GM21825 (cell line): ENCODE measurements at regions not wholly inside any gene's neighbourhood (a gene's known extent, or its start where the extent isn't known, plus 50 kb on each side); places are given as distances from the start of the nearest gene placed in this dataset.
"Not testable (repeated sequence)": the region's sequence is repeated elsewhere in the genome, so short reads cannot be mapped to it uniquely, and the experiment has no call there.

ENCODE experiments used
- ATAC-seq: cut with Tn5 transposase; IDR thresholded peaks from one replicate; pipeline ENCODE4 v1.9.1; 2021; ENCODE audit warnings: mild to moderate bottlenecking, moderate library complexity; ENCODE audit not compliant: unreplicated experiment

DNA sequence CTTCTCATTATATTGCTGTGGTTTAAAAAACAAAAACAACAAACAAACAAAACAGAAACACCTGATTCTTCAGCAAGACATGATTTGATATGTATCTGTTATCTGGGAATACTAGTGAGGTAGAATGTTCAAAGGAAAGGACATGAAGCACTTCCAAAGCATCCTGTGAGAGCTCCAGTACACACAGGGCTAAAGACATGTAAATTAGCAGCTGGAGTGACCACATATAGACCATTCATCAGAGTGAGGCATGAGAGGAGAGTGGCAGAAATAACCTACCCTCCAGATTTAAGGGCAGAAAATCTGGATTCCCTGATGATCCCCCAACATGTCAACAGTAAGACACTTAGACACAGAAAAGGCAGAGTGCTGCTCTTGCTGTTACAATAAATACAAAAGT lies 260.5 kb upstream of the CHRM3 start:
- no peak for ATAC-seq

DNA sequence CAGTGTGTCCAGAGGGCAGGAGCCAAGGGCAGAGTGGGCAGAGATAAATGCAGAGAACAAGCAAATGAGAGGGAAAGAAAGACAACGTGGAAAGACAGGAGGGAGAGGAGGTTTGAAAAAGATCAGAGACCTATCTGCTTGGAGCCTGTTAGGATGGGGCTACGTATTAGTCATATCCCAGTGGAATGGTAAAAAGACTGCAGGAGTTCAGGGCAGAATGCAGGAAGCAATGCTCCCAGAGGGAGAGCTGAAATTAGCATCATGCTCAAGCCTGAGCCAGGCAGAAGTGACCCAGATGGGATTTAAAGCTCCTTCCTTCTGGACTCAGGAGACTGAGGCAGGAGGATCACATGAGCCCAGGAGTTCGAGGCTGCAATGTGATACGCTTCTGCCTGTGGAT lies 261.3 kb upstream of the CHRM3 start:
- ATAC-seq = no peak

DNA sequence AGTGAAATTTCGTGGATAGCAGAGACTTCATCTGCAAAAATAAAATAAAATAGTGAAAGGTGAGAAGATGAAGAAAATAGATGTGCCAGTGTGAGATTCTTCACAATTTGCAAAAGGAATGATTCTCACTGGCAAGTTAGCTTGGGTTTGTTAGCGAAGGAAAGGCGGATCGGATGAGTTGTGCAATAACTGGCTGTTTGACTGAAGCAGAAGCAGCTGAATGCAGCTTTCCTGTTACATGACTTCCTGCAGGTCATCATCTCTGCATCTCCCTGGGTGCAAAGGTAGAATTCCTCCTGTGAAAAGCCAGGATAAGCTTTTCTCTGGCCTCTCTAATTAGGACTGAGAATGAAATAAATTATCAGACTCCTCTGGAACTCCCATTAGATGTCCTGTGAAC lies 263.1 kb upstream of the CHRM3 start:
- no peak for ATAC-seq

DNA sequence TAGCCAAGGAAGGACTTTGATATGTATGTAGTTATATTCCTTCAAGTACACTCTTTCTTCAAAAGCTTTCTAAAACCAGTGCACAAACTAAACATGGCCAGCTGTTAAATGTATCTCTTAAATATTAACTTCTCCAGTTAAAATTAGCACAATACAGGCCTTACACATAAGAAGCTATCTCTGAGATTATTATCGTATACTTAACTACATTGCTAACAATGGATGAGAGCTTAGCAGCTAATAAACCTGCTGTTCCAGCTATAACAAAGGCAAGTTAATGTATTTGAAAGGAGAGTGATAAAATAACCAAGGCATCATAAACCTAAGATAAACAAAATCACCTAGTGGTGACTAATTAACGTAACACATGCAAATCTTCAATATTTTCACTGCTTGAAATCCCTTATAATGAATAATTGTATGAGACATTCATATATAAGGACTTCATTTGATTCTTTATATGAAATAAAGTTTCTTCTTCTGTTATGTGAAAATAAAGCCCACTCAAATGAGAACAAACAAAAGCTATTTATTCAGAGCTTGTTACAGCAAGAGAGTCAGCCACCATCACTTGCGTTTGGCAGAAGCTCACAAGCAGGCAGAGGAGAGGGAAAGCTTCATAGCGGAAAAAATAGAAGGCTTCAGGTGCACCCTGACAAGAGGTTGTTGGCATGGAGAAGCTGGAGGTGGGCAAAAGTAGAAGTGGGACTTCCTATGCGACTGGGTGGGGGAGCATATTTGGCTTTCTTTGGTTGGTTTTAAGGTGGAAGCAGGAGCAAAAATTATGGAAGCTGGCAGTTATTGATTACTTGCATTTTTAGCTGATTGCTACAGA lies 274.1 kb upstream of the CHRM3 start:
- ATAC-seq = no peak

DNA sequence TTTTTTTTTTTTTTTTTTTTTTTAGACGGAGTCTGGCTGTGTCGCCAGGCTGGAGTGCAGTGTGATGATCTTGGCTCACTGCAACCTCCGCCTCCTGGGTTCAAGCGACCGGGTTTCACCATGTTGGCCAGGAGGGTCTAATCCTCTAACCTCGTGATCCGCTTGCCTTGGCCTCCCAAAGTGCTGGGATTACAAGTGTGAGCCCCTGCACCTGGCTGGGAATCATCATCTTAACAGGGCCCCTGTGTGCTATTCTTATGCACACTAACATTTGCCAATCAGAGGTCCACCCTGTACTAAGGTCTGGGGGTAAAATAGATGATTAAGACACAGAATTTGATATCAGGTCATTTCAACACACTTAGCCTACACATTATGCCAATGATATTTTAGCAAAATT lies 278.7 kb upstream of the CHRM3 start:
- no peak for ATAC-seq

DNA sequence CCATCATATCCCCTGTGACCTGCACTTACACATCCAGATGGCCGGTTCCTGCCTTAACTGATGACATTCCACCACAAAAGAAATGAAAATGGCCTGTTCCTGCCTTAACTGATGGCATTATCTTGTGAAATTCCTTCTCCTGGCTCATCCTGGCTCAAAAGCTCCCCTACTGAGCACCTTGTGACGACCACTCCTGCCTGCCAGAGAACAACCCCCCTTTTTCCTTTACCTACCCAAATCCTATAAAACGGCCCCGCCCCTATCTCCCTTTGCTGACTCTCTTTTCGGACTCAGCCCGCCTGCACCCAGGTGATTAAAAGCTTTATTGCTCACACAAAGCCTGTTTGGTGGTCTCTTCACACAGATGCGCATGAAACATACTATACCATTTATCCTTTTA lies 279.7 kb upstream of the CHRM3 start:
- ATAC-seq = not testable (repeated sequence)

DNA sequence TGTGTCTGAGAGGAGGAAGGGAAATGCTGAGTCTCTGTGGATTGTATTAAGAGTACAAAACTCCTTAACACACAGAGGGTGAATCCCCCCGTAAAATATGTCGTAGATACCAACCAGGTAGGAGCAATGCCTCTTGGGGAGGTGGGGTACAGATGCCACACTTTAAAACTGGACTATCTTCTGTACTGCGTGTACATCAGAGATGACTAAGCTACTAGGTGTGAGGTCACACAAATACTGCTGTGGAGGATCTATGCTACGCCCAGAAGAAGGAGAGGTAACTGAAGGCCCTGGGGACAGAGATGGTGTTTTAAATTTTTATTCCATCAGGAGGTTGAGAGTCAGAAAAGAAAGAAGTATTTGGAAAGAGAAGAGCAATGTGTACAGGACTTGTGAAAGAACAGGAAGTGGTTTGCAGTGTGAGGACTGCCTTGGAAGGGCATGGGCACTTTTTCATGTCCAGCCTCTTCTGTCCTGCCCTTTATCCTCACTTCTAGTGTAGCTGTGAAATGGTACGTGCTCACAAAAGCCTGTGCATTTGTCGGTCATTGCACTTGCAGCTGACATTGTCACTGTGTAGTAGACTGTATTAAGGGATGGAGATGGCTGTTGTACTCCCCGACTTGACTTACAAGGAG lies 287.8 kb upstream of the CHRM3 start:
- no peak for ATAC-seq

DNA sequence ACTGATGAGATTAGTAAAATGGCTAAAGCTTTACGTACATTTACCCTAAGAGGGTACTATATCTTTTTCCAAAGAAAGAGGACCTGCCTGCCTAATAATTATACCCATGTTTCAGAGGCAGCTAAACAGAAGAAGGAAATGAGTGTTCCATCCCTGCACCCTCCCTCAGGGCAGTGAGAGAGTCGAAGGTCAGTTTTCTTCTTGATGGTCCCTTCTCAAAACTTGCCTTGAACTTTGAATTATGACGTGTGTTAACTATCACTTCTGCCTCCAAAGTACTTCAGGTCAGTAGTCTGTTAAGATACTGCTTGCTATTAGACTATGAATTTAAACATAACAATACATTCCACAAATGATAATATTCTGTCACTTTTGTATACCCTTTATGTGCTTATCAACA lies 294.8 kb upstream of the CHRM3 start:
- no peak for ATAC-seq

DNA sequence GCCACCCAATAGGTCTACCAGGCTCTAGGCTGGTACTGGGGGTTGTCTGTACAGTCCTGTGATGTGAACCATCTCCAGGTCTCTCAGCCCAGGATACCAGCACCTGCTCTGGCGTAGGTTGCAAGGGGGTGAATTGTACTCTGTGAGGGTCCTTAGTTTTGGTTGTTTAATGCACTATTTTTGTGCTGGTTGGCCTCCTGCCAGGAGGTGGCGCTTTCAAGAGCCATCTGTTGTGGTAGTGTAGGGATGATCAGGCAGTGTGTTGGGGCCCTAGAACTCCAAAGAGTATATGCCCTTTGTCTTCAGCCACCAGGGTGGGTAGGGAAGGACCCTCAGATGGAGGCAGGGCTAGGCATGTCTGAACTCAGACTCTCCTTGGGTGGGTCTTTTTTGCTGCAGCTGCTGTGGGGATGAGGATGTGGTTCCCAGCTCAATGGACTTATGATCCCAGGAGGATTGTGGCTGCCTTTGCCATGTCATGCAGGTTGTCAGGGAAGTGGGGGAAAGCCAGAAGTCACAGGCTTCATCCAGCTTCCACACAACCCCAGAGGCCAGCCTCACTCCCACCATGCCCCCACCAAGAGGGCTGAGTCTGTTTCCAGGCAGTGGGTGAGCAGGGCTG lies 301.8 kb upstream of the CHRM3 start:
- no peak for ATAC-seq

DNA sequence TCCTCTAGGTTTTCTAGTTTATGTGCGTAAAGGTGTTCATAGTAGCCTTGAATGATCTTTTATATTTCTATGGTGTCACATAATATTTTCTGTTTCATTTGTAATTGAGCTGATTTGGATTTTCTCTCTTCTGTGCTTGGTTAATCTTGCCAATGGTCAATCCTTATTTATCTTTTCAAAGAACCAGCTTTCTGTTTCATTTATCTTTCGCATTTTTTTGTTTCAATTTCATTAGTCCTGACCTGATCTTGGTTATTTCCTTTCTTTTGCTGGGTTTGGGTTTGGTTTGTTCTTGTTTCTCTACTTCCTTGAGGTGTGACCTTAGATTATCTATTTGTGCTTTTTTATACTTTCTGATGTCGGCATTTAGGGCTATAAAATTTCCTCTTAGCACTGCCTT lies 304.4 kb upstream of the CHRM3 start:
- not testable (repeated sequence) for ATAC-seq

DNA sequence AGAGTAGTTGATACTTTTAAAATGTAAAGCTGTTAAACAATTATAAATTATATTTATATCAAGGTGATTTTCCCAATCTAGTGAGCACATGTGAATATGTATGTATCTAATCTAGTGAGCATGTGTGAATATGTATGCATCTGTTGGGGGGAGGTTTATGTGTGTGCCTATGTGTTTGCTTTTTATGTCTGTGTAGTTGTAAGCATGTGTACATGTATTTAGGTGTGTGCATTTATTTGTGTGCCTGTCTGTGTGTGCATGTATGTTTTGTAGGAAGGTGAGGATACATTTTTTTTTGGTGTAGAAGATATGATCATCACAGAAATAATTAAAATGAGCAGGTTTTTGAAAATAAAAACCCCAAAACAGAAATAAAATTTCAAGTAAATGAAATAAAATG lies 318.9 kb upstream of the CHRM3 start:
- ATAC-seq = no peak

DNA sequence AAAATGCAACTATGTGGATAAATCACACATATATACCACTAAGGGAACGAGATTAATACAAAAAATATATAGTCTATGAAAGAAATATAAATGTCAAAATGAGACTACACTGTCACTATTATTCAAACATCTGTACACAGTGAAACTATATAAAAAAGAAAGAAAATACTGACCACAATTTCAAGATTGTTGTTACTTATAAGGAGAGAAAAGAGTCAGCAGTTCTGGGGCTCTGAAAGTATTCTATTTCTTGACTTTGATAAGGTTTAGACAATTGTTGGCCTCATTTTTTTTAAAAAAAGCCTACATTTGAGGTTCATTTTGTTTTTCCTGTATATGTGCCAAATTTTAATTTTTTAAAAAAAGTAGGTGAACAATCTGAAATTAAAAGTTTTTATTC lies 319.3 kb upstream of the CHRM3 start:
- ATAC-seq = no peak

DNA sequence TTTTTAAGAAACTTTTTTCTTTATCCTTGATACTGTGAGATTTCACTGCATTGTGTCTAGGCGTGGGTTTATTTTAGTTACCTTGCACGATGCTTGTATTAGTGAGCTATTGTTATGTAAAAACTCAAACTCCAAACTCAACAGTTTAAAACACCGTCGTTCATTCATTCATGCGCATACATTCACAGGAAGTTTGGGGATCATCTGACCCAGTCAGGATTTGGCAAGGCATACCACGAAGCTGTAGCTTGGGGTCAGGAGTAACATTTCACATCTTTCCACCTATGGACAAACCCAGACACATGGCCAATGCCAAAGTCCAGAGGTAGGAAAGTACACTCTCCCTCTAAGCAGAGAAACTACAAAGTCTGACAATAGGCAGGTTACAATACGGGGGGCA lies 324.6 kb upstream of the CHRM3 start:
- ATAC-seq = no peak

DNA sequence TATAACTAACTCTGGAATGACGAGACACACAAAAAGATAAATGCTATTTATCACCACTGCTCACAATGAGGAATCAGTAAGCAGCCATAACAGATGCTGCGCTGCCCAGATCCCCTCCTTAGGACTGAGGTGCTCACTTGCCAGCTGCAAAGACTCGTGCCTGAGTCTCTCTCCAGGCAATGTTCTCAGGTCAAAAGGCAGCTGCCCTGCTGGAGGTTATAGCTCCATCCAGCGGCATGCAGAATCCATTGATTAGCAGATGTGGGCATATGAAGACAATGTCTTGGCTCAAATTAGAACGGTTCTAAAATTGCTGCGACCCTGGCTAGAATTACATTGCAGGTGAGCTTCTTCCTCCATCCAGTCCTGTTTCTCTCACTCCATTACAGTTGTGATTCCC lies 328.2 kb upstream of the CHRM3 start:
- ATAC-seq = no peak

DNA sequence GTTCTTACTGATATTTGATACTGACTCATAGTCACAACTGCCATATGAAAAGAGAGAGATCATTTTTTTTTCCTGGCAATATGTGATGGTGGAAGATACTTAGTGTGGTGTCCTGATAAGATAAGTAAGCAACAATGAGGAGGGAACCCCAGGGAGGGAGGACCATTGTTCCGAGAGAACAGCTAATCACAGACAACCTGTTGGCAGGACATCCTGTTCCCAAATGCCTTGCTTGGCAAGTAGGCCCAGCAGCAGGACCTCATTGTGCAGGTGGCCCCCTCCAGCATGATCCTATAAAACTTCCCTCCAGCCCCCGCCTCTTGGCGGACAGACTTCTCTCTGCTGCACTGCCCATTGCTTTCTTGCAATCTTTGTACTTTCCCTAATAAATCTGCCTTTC lies 329.4 kb upstream of the CHRM3 start:
- no peak for ATAC-seq

DNA sequence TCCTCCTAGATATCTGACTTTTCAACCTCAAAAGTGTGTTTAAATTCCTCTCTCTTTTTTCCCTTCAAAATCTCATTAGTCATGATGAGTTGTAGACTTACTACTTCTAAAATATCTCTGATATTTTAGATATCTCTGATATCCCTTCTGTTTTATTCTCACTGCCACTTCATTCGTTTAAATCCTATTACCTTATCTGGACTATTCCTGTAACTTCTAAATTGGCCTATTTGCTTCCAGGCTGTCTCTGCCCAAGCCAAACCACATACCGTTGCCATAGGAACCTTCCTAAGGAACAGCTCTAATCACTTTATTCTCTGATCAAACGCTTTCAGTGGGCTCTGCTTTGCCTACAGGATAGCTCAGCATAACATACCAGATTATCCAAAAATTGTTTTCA lies 333.1 kb upstream of the CHRM3 start:
- no peak for ATAC-seq

DNA sequence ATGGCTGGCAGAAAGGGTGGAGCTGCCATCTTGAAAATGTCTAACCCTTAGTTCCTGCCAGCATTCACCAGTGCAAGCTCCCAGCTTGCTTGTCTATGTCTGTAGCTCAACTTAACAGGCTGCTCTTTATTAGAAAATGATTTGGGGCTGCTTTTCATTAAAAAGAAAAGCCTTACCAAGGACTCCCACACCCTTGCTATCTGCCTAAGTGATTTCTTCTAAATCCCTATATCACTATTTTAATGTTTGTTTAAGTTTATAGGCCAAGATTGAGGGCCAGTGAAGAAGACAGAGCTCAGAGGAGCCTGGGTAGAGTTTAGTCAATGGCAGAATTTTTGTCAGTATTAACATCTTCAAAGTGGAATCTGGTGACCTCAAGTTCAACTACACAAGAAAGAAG lies 336.8 kb upstream of the CHRM3 start:
- ATAC-seq = no peak

DNA sequence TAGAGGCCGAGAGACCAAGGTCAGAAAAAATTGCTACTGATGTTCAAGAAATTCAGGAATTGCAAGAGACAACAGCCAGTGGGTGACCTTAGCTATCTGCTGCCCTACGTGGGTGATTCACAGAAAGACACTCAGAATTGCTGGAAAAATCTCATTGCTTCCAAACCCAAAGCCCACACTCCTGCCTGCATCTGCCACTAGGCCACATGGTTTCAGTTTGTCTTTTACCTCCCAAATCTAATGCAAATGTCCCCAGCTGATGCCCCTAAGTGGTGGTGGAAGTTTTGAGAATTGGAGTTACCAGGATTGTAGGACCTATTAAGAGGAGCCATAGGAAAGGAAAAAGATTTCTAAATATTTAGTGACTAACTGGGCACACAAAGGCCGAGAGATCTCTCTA lies 341.5 kb upstream of the CHRM3 start:
- ATAC-seq = no peak

DNA sequence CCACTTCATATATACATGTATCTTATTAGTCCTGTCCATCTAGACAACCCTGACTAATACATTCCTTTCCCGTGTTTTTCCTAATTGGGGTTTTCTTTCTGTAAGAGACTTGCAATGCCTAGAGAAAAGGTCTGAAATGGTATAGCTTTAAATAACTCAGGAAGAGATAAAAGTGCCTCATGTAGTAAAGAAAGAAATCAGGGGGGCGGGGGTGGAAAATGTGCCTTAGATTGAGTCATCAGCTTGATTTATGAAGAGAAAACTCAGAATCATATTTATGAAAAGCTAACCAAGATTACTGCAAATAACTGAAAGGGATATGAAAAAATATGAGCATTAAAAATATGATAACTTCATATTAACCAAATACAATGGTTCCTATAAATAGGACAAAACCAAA lies 345.8 kb upstream of the CHRM3 start:
- no peak for ATAC-seq

DNA sequence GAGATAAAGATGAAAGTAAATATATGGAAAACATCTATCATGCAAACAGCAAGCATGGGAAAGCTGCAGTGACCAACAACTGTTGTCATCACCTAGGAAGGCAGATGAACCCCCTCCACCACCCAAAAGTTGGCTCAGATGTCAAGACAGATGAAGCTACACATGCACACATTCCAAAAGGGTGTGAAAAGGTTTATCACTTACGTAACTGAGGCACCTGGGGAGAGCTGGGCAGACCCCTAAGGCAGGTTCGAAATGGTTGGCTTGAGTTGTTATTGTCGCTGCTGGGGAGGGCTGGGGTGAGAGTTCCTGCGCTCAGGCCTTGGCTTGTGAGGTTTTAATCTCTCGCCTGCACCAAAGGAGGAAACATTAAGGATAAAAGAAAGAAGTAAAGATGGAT lies 355.1 kb upstream of the CHRM3 start:
- ATAC-seq = no peak

DNA sequence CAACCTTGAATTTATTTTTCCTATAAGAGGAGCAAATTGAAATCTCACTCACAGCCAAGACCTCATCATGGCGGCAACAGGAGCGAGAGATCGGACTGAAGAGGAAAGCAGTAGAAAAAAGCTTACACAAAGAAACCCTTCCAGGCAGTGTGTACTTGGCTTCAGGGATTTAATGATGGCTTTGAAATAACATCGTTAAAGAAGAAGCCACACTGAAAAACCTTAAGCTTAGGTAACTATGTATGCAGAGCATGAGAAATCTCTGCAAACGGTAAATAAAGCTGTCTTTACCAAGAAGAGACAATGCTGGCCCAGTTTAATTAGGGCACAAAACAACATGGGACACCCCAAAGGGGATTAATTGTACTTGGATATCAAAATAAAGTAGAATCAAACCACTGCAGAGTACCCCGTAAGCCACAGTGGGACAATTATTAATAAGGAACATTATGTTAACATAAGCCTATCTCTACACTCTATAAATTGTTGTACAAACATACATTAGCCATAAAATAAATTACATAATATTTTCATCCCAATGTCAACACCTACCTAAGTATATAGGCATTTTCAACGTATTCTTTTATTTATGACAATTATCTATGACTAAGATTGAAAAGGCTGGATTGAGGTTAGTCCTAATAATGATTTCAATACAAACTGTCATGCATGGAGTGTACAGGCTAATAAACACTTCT lies 360.2 kb upstream of the CHRM3 start:
- ATAC-seq = no peak

DNA sequence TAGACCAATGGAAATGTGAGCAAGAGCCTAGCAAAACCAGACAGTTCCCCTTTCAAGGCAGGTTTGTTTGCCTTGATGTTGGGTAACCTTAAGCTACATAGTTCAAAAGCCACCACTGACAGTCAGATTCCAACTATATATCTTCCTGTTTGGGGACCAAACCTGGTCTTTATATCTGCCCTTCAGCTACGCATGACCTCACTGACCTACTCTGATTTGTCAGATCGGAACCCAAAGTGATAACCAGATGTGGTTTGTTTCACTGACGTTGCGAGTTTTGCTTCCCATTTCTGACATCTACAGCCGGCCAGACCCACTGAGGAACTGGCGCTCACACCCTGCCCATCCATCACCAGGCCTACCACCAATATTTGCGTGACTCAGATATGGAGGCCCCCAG lies 361.1 kb upstream of the CHRM3 start:
- no peak for ATAC-seq
